UCSD-AML1 (cell line): ENCODE measurements at regions not wholly inside any gene's neighbourhood (a gene's known extent, or its start where the extent isn't known, plus 50 kb on each side); places are given as distances from the start of the nearest gene placed in this dataset.
A peak's percentile ranks its signal among the peaks of the same experiment; 100 is the strongest.

ENCODE experiments used
- DNase-seq: peaks from one replicate; lab custom pipeline; 2025; ENCODE audit not compliant: unreplicated experiment; lab: John Stamatoyannopoulos, UW

DNA sequence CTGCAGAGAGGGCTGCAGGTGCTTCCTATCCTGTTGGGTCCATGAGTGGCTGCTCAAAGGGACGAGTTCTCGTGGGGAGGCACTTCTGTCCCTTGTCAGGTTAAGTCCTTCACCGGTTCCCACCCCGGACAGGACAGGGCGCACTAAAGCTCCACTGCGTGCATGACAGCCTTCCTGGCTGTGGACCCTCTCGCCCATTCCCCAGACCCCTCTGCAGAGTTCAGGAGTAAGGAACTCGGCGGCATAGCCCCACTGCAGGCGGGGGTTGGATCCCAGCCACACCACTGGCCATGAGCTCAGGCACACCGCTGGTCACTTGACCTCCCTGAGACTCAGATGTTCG, 147.5 kb upstream of the ID2 start:
- DNase-seq, result no peak

- DNase-seq, result peak; percentile 51
These were observed 147.0 kb upstream of the ID2 start for GRCh38 chr2:8534729-8535468.

DNA sequence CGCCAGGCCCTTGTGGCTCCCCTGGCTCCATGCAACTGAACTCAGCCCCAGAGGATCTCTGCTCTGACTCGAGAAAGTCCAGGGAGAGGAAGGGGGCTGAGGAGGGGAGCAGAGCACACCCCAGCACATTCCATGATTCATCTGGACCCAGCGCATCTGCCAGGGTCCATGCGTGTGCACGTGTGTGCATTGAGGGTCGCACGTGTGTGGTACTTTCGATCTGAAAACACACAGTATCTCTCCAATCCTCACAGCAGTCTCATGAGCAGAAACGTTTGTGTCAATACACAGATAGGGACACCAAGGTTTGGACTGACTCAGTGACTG, 146.4 kb upstream of the ID2 start:
- no peak for DNase-seq

DNA sequence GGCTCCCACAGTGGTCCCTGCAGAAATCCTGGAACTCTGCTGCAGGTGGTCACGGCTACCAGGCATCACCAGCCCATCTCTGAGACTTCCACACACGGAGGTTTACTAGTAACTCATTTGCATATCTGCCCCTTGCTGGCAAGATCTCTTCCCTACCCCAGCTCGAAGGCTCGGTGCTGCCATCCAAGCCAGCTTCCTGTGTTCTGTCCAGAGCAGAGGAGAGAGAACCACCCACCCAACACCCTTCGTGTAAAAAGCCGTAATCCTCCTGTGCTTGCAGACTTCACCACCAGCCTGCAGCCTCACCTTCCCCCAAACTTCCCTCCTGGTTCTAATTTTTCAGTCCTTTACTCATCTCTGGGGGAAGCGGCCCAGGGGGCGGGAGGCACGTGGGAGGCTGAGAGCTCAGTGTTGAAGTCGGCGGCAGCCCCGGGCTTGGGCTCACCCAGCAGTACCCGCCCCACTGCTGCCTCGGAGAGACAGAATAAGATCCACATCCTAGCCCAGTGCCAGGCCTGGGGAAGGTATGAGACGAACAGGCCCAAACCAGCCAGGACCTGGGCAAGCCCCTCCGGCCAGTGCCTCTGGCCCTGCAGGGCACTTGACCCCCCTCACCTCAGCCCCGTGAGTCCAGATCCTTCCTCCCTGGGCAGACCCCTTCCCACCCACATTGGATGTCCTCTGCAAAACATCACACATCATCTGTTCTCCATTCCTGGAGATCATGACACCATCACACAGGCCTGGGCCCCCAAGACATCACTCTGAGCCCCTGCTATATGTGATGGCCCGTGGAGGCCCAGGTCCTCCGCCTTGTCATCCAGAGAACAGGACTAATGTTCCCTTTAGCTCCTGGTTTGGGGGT, 145.8 kb upstream of the ID2 start:
- no peak for DNase-seq

GRCh38 chr2:8536686-8537561, 144.9 kb upstream of the ID2 start:
- DNase-seq, result no peak

- no peak for DNase-seq
These were observed 144.2 kb upstream of the ID2 start for GRCh38 chr2:8537562-8538155.

GRCh38 chr2:8538531-8538930, 143.3 kb upstream of the ID2 start:
- DNase-seq, result no peak

DNA sequence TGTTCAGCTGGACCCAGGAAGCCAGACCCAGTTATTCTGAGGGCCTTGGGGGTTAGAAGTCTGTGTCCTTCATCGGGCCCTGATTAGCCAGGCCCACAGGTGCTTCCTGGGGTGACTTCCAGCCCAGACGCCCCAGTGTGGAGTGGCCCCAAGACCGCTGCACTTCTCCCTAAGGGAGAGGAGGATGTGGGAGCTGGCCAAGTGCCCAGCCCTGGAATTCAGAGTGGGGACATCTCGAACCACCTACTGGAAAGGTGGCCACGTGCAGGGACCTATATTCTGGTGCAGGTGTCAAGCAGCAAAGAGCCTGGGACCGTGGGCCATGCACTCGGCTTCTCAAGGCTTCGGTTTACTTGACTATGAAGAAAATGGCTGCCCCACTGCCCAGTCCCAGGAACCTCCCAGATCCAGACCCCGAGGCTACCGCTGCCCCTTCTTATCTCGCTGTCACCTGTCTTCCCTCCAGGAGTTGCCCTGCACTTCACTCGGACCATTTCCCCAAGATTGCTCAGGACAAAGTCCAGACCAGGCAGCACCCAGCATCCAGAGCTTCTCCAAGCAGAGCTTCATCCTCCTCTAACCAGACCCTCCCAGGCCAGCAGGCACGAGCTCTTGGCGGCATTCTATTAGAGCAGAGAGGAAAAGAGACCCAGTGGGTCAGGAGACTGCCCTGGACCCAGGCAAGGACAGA, 142.8 kb upstream of the ID2 start:
- no peak for DNase-seq

- DNase-seq, result peak; percentile 58
These were observed 141.9 kb upstream of the ID2 start for GRCh38 chr2:8539743-8540551.

DNA sequence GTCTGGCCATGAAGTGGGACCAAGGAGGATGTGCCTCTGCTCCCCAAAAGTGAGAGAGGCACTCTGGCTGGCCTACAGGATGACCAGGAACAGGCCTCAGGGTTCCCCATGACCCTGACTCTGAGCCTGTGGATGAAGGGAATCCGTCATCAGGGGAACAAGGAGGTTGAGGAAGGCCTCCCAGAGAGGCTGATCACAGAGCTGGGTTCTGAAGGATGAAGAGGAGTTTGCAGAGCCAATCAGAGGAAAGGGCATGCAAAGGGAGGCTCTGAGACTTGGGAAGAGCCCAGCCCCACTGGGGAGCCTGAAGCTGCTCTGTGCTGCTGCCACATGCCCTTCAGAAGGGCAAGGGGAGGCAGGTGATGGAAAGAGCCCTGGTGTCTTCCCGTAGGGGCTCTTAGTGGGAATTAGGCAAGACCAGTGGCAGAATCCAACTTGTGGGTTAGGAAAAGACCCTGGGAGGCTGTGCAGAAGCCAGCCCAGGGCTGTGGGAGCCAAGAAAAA, 141.3 kb upstream of the ID2 start:
- DNase-seq, result no peak

- DNase-seq, result no peak
These were observed 140.6 kb upstream of the ID2 start for GRCh38 chr2:8541223-8541622.

- DNase-seq, result no peak
These were observed 140.2 kb upstream of the ID2 start for GRCh38 chr2:8541636-8542035.

DNA sequence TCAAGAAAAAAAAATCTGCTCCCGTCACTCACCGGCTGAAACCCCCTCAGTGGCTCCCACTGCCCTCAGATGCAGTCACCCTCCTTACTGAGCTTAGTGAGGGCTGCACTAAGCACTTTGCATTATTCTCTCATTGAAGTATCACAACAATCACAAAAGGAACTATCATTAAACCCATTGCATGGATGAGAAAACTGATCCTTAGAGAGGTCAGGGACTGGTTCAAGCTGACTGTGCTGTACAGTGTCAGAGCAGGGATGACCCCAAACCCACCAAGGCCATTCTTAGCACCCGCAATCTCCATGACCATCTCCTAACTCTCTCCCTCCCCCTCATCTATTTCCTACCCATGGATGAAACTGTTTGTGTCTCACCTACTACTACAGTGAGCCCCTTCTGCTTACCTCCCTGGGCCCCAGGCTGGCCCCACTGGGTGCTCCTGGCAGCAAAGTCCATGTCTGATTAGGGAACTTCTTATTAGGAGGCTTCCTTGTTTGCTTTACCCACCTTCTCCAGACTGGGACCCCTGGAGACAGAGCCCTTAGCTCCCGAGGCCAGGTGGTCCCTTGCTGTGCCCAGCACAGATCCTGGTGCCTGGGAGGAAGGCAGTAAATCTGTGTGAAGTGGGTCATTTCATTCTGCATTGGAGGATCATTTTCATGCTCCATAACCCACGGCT, 139.3 kb upstream of the ID2 start:
- no peak for DNase-seq

GRCh38 chr2:8543060-8543382, 138.8 kb upstream of the ID2 start:
- DNase-seq, result no peak

- DNase-seq, result peak; percentile 85
These were observed 138.3 kb upstream of the ID2 start for GRCh38 chr2:8543383-8544170.

GRCh38 chr2:8544171-8544785, 137.6 kb upstream of the ID2 start:
- DNase-seq, result no peak

DNA sequence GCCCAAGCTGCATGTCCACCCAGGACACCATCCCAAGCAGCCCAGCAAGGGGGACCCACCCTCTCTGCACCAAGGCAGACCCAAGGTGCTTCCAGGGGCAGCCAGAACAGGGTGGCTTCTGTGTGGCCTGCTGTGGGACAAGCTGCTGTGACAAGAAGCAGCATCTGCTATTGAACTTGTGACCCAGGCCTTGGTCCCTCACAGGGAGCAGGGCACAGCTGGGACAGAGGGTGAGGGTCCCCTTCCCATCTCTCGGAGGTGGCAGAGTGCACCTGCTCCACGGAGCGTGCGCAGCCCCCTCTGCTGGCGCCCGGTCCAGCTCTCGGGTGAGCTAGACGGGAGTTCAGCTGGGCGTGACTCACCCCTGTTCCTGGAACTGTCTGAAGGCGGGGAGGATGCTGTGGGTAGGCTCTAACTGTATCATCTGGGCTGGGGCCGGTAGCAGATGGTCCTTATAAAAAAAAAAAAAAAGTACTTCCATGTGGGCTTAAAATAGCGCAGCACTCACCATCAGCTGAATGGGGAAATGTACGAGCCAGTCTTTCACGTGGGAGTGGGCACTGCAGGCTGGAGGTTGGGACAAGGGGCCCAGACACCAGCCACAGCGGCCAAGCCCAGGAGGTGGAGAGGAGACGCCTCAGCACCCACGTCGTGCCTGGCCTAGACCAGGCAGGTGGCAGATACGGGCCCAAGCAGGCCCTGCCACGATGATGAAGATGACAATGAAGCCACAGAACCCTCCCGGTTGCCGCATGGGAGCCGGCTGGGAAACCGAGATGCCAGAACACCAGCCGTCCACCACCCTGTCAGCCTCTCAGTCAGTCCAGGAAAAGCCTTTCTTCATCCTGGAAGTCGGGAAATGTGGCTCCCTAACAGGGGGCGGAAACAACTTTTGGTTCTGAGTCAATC, 136.8 kb upstream of the ID2 start:
- peak; percentile 89 for DNase-seq
